ENCODE measurements at regions not wholly inside any gene's neighbourhood (a gene's known extent, or its start where the extent isn't known, plus 50 kb on each side); places are given as distances from the start of the nearest gene placed in this dataset.

DNA sequence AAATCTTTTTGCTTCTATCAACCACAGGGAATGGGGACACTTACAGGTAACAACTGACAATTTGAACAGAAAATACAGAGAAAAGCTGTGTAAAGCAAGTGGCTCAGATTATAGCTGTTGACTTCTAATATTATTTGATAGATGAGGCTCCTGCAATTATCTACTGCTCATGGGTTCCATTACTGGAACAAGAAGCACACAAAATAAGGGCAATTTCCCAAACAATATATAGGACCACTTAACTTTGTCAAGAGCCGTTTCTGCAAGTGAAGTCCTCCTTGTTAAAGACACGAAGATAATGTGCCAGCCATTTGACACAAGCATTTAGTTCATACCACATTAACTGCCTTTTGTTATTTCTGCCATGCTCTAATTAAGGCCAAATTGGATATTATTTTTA, 315.5 kb upstream of the ARID1B start:
- no CpG with 5 or more reads among the region's 2 CpGs for WGBS (ENCODE audit: insufficient coverage, insufficient read length)
- no peak overlapping the region for H3K4me3 ChIP-seq (ENCODE audit: low read length)
- H3K27me3 ChIP-seq (ENCODE audit: control insufficient read depth, insufficient read depth, low read length), result no peaks in the 10 kb centered on the region
- no peaks in the 10 kb centered on the region for H3K9me3 ChIP-seq (ENCODE audit: control insufficient read depth, insufficient read depth, low read length)
- DNase-seq (ENCODE audit: low read depth, low spot score), result no peak
- H3K36me3 ChIP-seq (ENCODE audit: control insufficient read depth, insufficient read depth, low read length), result no peaks in the 10 kb centered on the region
- no peaks in the 10 kb centered on the region for H3K4me1 ChIP-seq (ENCODE audit: control insufficient read depth, insufficient read depth, low read length)
- H3K27ac ChIP-seq (ENCODE audit: low read length), result no peak overlapping the region

DNA sequence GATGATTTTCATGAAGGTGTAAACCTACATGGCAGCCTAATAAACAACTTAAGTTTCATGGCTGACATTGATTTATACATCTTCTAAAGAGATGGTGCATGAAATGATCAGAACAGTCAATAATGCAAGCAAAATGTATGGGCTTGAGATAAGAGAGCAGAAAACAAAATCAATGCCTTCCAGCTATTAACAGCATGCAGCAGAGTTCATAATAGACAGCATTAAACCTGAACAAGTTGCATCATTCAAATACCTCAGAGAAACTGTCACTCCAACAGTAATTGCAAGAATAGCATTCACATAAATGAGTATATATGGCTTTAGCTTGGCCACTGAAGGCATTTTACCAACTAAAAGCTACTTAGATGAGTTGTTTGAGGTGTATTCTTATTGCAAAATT, 319.6 kb upstream of the ARID1B start:
- no peak for DNase-seq (ENCODE audit: low read depth, low spot score)
- H3K4me1 ChIP-seq (ENCODE audit: control insufficient read depth, insufficient read depth, low read length), result no peaks in the 10 kb centered on the region
- H3K9me3 ChIP-seq (ENCODE audit: control insufficient read depth, insufficient read depth, low read length), result no peaks in the 10 kb centered on the region
- no peak overlapping the region for H3K4me3 ChIP-seq (ENCODE audit: low read length)
- no peaks in the 10 kb centered on the region for H3K36me3 ChIP-seq (ENCODE audit: control insufficient read depth, insufficient read depth, low read length)
- H3K27me3 ChIP-seq (ENCODE audit: control insufficient read depth, insufficient read depth, low read length), result no peaks in the 10 kb centered on the region
- H3K27ac ChIP-seq (ENCODE audit: low read length), result no peak overlapping the region

DNA sequence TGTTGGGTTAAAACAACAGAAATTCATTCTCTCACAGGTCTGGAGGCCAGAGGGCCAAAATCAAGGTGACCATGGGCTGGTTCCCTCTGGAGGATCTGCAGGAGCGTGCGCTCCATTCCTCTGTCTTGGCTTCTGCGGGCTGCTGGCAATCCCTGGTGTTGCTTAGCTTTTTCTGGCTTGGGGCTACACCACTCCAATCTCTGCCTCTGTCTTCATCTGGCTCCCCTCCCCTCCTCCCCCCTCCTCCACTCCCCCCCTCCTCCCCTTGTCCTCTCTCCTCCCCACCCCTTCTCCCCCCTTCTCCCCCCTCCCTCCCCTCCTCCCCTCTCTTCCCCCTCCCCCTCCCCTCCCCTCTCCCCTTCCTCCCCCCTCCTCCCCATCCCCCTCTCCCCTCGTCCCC, 321.3 kb upstream of the ARID1B start:
- Histone ChIP-seq H3K4me3 (ENCODE audit: low read length) (no peak overlapping the region), H3K27me3 (ENCODE audit: control insufficient read depth, insufficient read depth, low read length) (no peaks in the 10 kb centered on the region), H3K27ac (ENCODE audit: low read length) (no peak overlapping the region), H3K9me3 (ENCODE audit: control insufficient read depth, insufficient read depth, low read length) (no peaks in the 10 kb centered on the region), H3K4me1 (ENCODE audit: control insufficient read depth, insufficient read depth, low read length) (no peaks in the 10 kb centered on the region), H3K36me3 (ENCODE audit: control insufficient read depth, insufficient read depth, low read length) (no peaks in the 10 kb centered on the region)
- DNase-seq (ENCODE audit: low read depth, low spot score), result no peak
- no CpG with 5 or more reads among the region's 4 CpGs for WGBS (ENCODE audit: insufficient coverage, insufficient read length)

DNA sequence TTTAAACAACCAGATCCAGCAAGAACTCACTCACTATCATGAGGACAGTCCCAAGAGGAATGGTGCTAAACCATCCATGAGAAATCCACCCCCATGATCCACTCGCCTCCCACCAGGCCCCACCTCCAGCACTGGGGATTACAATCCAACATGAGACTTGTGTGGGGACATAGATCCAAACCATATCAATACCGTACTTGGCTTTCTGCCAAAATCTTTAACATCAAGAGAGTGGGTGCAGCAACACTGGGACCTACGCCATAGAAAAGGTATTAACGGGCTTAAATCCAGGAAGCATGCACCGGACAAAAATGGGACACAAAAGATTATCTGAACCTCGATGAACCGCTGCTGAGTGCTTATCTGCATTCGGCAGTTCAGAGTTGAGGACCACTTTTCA, 322.3 kb upstream of the ARID1B start:
- no peak for DNase-seq (ENCODE audit: low read depth, low spot score)
- Histone ChIP-seq H3K27ac (ENCODE audit: low read length) (no peak overlapping the region), H3K4me1 (ENCODE audit: control insufficient read depth, insufficient read depth, low read length) (no peaks in the 10 kb centered on the region), H3K4me3 (ENCODE audit: low read length) (no peak overlapping the region), H3K36me3 (ENCODE audit: control insufficient read depth, insufficient read depth, low read length) (no peaks in the 10 kb centered on the region), H3K27me3 (ENCODE audit: control insufficient read depth, insufficient read depth, low read length) (no peaks in the 10 kb centered on the region), H3K9me3 (ENCODE audit: control insufficient read depth, insufficient read depth, low read length) (no peaks in the 10 kb centered on the region)
- no CpG with 5 or more reads among the region's 8 CpGs for WGBS (ENCODE audit: insufficient coverage, insufficient read length)

DNA sequence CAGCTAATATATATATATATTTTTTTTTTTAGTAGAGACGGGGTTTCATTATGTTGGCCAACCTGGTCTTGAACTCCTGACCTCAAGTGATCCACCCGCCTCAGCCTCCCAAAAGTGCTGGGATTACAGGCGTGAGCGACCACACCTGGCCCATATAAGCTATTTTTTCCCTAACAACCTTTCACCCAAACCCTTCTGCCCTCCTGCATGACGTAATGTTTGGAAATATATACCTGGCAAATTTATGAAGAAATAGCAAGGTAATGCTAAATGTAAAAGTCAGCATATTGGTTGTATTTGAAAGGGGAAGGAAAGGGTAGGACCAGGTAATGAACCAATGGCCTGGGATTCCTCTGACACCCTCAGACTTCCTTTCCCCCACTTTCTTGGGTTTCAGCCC, 325.5 kb upstream of the ARID1B start:
- no peak for DNase-seq (ENCODE audit: low read depth, low spot score)
- no peaks in the 10 kb centered on the region for H3K27me3 ChIP-seq (ENCODE audit: control insufficient read depth, insufficient read depth, low read length)
- H3K4me1 ChIP-seq (ENCODE audit: control insufficient read depth, insufficient read depth, low read length), result no peaks in the 10 kb centered on the region
- H3K9me3 ChIP-seq (ENCODE audit: control insufficient read depth, insufficient read depth, low read length), result no peaks in the 10 kb centered on the region
- H3K36me3 ChIP-seq (ENCODE audit: control insufficient read depth, insufficient read depth, low read length), result no peaks in the 10 kb centered on the region
- no peak overlapping the region for H3K27ac ChIP-seq (ENCODE audit: low read length)
- no CpG with 5 or more reads among the region's 5 CpGs for WGBS (ENCODE audit: insufficient coverage, insufficient read length)
- no peak overlapping the region for H3K4me3 ChIP-seq (ENCODE audit: low read length)

DNA sequence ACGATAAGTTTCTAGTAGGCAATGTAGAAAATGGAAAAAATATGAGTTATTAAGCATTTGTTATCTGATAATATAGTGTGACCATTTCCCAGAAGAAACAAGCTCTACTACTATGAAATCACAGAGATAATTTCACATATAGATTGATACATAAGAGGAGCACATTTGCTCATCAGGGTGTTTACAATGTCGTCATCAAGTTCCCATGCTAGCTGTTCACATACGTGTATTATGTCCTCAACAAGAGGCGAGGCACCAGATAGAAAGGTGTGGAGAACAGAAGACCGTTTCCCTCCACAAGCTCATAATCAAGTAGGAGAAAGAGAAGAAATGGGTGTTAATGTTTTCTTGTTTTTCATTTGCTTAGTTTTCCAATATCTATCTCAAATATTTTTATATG, 326.1 kb upstream of the ARID1B start:
- H3K27ac ChIP-seq (ENCODE audit: low read length), result no peak overlapping the region
- H3K9me3 ChIP-seq (ENCODE audit: control insufficient read depth, insufficient read depth, low read length), result no peaks in the 10 kb centered on the region
- no peaks in the 10 kb centered on the region for H3K4me1 ChIP-seq (ENCODE audit: control insufficient read depth, insufficient read depth, low read length)
- DNase-seq (ENCODE audit: low read depth, low spot score), result no peak
- no CpG with 5 or more reads among the region's 5 CpGs for WGBS (ENCODE audit: insufficient coverage, insufficient read length)
- H3K27me3 ChIP-seq (ENCODE audit: control insufficient read depth, insufficient read depth, low read length), result no peaks in the 10 kb centered on the region
- H3K4me3 ChIP-seq (ENCODE audit: low read length), result no peak overlapping the region
- no peaks in the 10 kb centered on the region for H3K36me3 ChIP-seq (ENCODE audit: control insufficient read depth, insufficient read depth, low read length)

DNA sequence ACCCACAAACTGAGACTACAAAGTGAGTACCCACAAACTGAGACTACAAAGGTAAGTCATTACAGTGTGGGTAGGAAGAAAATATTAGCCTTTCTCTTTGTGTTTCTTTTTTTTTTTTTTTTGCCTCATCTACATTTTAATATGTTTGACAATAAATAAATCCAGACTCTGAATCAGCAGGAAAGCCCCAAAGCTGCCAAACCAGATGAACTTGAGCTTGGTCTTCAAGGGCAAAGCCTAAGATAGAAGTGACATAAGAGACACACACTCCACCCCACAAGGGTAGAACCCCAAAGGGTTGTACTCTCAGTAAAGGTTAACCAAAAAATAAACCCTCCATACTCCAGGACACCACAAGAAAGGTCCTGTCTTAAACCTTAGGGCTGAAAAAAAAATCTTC, 326.8 kb upstream of the ARID1B start:
- Histone ChIP-seq H3K36me3 (ENCODE audit: control insufficient read depth, insufficient read depth, low read length) (no peaks in the 10 kb centered on the region), H3K27me3 (ENCODE audit: control insufficient read depth, insufficient read depth, low read length) (no peaks in the 10 kb centered on the region), H3K4me1 (ENCODE audit: control insufficient read depth, insufficient read depth, low read length) (no peaks in the 10 kb centered on the region), H3K27ac (ENCODE audit: low read length) (no peak overlapping the region), H3K9me3 (ENCODE audit: control insufficient read depth, insufficient read depth, low read length) (no peaks in the 10 kb centered on the region), H3K4me3 (ENCODE audit: low read length) (no peak overlapping the region)
- no peak for DNase-seq (ENCODE audit: low read depth, low spot score)

DNA sequence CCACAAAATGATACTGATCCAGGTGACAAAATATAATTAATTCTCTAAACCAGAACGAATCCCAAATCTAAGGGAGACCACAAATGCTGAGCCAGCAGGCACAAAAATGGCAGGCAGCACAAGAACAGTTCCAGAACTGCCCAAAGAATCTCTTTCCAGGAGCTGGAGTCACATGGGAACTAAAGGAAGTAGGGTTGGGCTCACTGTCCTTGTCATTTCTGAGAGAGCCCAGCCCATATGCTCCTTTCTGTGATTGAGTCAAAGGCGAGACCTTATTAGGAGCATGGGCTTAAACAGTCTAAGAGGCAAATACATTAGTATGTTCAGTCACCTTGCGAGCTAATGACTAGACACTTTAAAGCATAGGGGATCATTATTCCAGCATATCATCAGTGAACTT, 327.6 kb upstream of the ARID1B start:
- Histone ChIP-seq H3K36me3 (ENCODE audit: control insufficient read depth, insufficient read depth, low read length) (no peaks in the 10 kb centered on the region), H3K27ac (ENCODE audit: low read length) (no peak overlapping the region), H3K9me3 (ENCODE audit: control insufficient read depth, insufficient read depth, low read length) (no peaks in the 10 kb centered on the region), H3K4me3 (ENCODE audit: low read length) (no peak overlapping the region), H3K4me1 (ENCODE audit: control insufficient read depth, insufficient read depth, low read length) (no peaks in the 10 kb centered on the region), H3K27me3 (ENCODE audit: control insufficient read depth, insufficient read depth, low read length) (no peaks in the 10 kb centered on the region)
- no peak for DNase-seq (ENCODE audit: low read depth, low spot score)
- no CpG with 5 or more reads among the region's 3 CpGs for WGBS (ENCODE audit: insufficient coverage, insufficient read length)

DNA sequence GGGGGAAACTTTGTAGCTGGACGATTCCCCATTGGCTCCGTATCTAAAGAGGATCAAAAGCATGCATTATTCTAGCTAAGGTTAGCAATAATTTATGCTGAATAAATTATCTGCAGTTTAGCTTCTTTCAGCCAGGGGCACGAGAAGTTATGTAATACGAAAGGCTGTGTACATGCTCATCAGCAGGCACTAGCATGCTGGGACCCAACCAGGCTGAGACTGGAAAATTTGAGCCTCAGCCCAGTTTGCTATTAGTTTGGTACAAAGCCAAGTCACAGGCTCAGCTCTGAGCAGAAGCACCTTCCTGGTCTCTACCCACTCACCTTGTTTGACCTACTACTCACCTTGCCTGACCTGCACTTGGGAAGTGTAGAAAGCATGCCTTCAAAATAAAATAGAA, 328.1 kb upstream of the ARID1B start:
- Histone ChIP-seq H3K9me3 (ENCODE audit: control insufficient read depth, insufficient read depth, low read length) (no peaks in the 10 kb centered on the region), H3K36me3 (ENCODE audit: control insufficient read depth, insufficient read depth, low read length) (no peaks in the 10 kb centered on the region), H3K4me3 (ENCODE audit: low read length) (no peak overlapping the region), H3K27ac (ENCODE audit: low read length) (no peak overlapping the region), H3K4me1 (ENCODE audit: control insufficient read depth, insufficient read depth, low read length) (no peaks in the 10 kb centered on the region), H3K27me3 (ENCODE audit: control insufficient read depth, insufficient read depth, low read length) (no peaks in the 10 kb centered on the region)
- no peak for DNase-seq (ENCODE audit: low read depth, low spot score)
- WGBS (ENCODE audit: insufficient coverage, insufficient read length), result no CpG with 5 or more reads among the region's 4 CpGs

DNA sequence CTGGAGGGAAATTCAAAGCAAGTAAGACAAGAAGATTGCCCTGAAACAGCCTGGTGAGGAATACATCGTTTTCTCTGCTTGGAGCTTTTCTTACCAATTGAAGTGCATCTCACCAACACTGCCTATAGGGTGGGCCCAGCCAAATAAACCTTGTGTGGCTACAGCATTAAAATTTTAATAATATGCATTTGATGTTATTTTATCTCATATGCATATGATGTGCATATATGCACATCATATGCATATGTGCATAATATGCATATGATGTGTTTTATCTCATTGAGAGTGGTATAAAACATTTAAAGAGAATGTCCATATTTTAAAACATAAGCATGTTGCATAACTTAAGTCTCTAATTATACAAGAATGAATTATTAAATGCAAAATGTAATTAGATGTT, 328.6 kb upstream of the ARID1B start:
- Histone ChIP-seq H3K27me3 (ENCODE audit: control insufficient read depth, insufficient read depth, low read length) (no peaks in the 10 kb centered on the region), H3K27ac (ENCODE audit: low read length) (no peak overlapping the region), H3K4me1 (ENCODE audit: control insufficient read depth, insufficient read depth, low read length) (no peaks in the 10 kb centered on the region), H3K36me3 (ENCODE audit: control insufficient read depth, insufficient read depth, low read length) (no peaks in the 10 kb centered on the region), H3K4me3 (ENCODE audit: low read length) (no peak overlapping the region), H3K9me3 (ENCODE audit: control insufficient read depth, insufficient read depth, low read length) (no peaks in the 10 kb centered on the region)
- no peak for DNase-seq (ENCODE audit: low read depth, low spot score)
- no CpG with 5 or more reads among the region's 1 CpG for WGBS (ENCODE audit: insufficient coverage, insufficient read length)

DNA sequence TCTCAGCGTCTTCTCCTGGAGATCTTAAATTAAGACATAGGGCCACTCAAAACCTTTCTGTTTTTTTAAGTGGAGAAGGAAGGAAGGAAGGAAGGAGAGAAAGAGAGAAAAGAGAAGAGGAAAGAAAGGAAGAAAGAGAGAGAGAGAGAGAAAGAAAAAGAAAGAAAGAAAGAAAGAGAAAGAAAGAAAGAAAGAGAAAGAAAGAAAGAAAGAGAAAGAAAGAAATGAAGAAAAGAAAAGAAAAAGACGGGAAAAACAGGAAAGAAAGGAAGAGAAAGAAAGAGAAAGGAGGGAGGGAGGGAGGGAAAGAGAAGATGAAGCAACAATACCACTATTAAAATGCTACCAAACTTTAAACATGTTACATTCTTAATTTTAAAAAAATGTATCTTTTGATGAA, 336.5 kb upstream of the ARID1B start:
- Histone ChIP-seq H3K4me1 (ENCODE audit: control insufficient read depth, insufficient read depth, low read length) (peaks cover 1% of the 10 kb centered on the region; the same call in 1 of the 2 replicates), H3K27ac (ENCODE audit: low read length) (no peak overlapping the region), H3K27me3 (ENCODE audit: control insufficient read depth, insufficient read depth, low read length) (no peaks in the 10 kb centered on the region), H3K4me3 (ENCODE audit: low read length) (no peak overlapping the region), H3K9me3 (ENCODE audit: control insufficient read depth, insufficient read depth, low read length) (no peaks in the 10 kb centered on the region), H3K36me3 (ENCODE audit: control insufficient read depth, insufficient read depth, low read length) (no peaks in the 10 kb centered on the region)
- WGBS (ENCODE audit: insufficient coverage, insufficient read length), result no CpG with 5 or more reads among the region's 2 CpGs
- no peak for DNase-seq (ENCODE audit: low read depth, low spot score)
